Astrocyte (in vitro differentiated cells and primary cell): ENCODE measurements at regions not wholly inside any gene's neighbourhood (a gene's known extent, or its start where the extent isn't known, plus 50 kb on each side); places are given as distances from the start of the nearest gene placed in this dataset.

Experiments
- DNase-seq: peaks from one replicate; pipeline ENCODE4 v3.0.0-alpha.2; 2010; ENCODE audit warnings: low read depth
- FAIRE-seq: peaks from 2 replicates; lab custom pipeline; 2011; peaks lifted over from hg19 to GRCh38; lab: Jason Lieb, UNC
- H2AFZ ChIP-seq: 2 replicates; pipeline ENCODE4 v1.6.0; 2012; ENCODE audit warnings: low read depth, low read length, inconsistent platforms
- H3K27ac ChIP-seq: 2 replicates; pipeline ENCODE4 v1.5.1; 2011; ENCODE audit warnings: low read depth, low read length, inconsistent platforms
- H3K27me3 ChIP-seq: 2 replicates; pipeline ENCODE4 v1.6.0; 2011; ENCODE audit warnings: low read length, inconsistent platforms; ENCODE audit not compliant: insufficient read depth
- H3K36me3 ChIP-seq: 2 replicates; pipeline ENCODE4 v1.5.1; 2011; ENCODE audit warnings: low read length, inconsistent platforms; ENCODE audit not compliant: insufficient read depth
- H3K4me1 ChIP-seq: 2 replicates; pipeline ENCODE4 v1.5.1; 2011; ENCODE audit warnings: low read length, inconsistent platforms; ENCODE audit not compliant: insufficient read depth
- H3K4me2 ChIP-seq: 2 replicates; pipeline ENCODE4 v1.6.0; 2012; ENCODE audit warnings: low read length, inconsistent platforms
- H3K4me3 ChIP-seq: 2 replicates; pipeline ENCODE4 v1.5.1; 2011; ENCODE audit warnings: low read depth, mild to moderate bottlenecking, low read length, inconsistent platforms; ENCODE audit not compliant: insufficient read depth
- H3K79me2 ChIP-seq: 2 replicates; pipeline ENCODE4 v1.6.0; 2012; ENCODE audit warnings: mild to moderate bottlenecking, low read length, inconsistent platforms; ENCODE audit not compliant: insufficient read depth
- H3K9ac ChIP-seq: 2 replicates; pipeline ENCODE4 v1.6.0; 2012; ENCODE audit warnings: mild to moderate bottlenecking, low read length, inconsistent platforms
- H3K9me3 ChIP-seq: 2 replicates; pipeline ENCODE4 v1.5.1; 2012; ENCODE audit warnings: low read depth, mild to moderate bottlenecking, low read length, inconsistent platforms; ENCODE audit not compliant: insufficient read depth
- H4K20me1 ChIP-seq: 2 replicates; pipeline ENCODE4 v1.6.0; 2012; ENCODE audit warnings: low read length, inconsistent platforms; ENCODE audit not compliant: insufficient read depth
- H3K27ac Mint-ChIP-seq: one replicate; pipeline ENCODE4 v1.8.0; 2021; ENCODE audit warnings: mild to moderate bottlenecking, mixed read lengths; ENCODE audit not compliant: unreplicated experiment
- H3K27me3 Mint-ChIP-seq: one replicate; pipeline ENCODE4 v1.8.0; 2021; ENCODE audit warnings: low read depth, mixed read lengths; ENCODE audit not compliant: unreplicated experiment
- H3K36me3 Mint-ChIP-seq: one replicate; pipeline ENCODE4 v1.8.0; 2021; ENCODE audit warnings: low read depth, mixed read lengths; ENCODE audit not compliant: unreplicated experiment
- H3K4me1 Mint-ChIP-seq: one replicate; pipeline ENCODE4 v1.8.0; 2021; ENCODE audit warnings: low read depth, mixed read lengths; ENCODE audit not compliant: unreplicated experiment
- H3K4me3 Mint-ChIP-seq: one replicate; pipeline ENCODE4 v1.8.0; 2021; ENCODE audit warnings: mild to moderate bottlenecking, moderate library complexity, mixed read lengths; ENCODE audit not compliant: unreplicated experiment
- H3K9me3 Mint-ChIP-seq: one replicate; pipeline ENCODE4 v1.8.0; 2021; ENCODE audit warnings: mild to moderate bottlenecking, mixed read lengths; ENCODE audit not compliant: unreplicated experiment
- EZH2 ChIP-seq: IDR thresholded peaks from 2 replicates; pipeline ENCODE4 v1.6.1; 2012; ENCODE audit warnings: mild to moderate bottlenecking, low read length, inconsistent platforms; ENCODE audit not compliant: insufficient read depth
- TF ChIP-seq, protein P1 (sequence below): IDR thresholded peaks from 2 replicates; pipeline ENCODE4 v1.5.1; 2011; ENCODE audit warnings: low read depth, mild to moderate bottlenecking, inconsistent platforms, low read length, moderate library complexity; ENCODE audit not compliant: insufficient read depth

DNA sequence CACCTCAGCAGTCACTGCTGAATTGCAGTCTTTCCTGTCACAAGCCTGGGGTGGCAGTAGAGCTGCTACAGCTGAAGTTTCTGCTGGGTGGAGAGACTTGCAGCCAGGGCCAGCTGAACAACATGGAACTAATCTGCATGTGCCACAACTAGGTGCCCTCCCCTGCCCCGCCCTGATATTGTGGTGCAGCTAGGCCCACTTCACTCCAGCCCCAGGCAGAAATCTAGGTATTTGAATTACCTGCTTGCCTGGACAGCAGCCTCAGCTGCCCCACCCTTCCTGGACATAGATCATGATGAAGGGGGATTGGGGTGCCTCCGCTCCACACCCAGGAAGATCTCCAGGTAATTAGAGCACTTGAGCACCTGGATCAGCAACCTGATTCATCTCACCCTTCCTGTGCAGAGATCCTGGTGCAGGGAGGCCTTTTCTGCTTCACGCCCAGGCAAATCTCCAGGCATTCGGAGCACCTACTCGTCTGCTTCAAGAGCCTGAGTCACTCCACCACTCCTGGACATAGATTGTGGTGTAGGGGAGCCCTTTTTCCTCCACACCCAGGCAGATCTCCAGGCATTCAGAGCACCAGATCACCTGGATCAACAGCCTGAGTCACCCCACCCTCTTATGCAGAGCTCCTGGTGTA is 477.0 kb downstream of the SOX5 start:
- Mint-ChIP-seq H3K9me3 (peaks cover 4% of the 10 kb centered on the region), H3K36me3 (no peaks in the 10 kb centered on the region), H3K27me3 (no peaks in the 10 kb centered on the region), H3K27ac (no peak overlapping the region), H3K4me1 (no peaks in the 10 kb centered on the region), H3K4me3 (no peak overlapping the region)
- H3K4me2 ChIP-seq, result no peak overlapping the region
- H3K27me3 ChIP-seq, result no peaks in the 10 kb centered on the region
- H3K4me1 ChIP-seq, result no peaks in the 10 kb centered on the region
- no peak overlapping the region for H3K27ac ChIP-seq
- H4K20me1 ChIP-seq, result no peaks in the 10 kb centered on the region
- no peaks in the 10 kb centered on the region for H3K9me3 ChIP-seq
- H2AFZ ChIP-seq, result no peak overlapping the region
- DNase-seq (no peak), FAIRE-seq (no peak)
- H3K79me2 ChIP-seq, result no peaks in the 10 kb centered on the region
- no peak overlapping the region for H3K9ac ChIP-seq
- H3K4me3 ChIP-seq, result no peak overlapping the region
- TF ChIP-seq, protein P1, sequence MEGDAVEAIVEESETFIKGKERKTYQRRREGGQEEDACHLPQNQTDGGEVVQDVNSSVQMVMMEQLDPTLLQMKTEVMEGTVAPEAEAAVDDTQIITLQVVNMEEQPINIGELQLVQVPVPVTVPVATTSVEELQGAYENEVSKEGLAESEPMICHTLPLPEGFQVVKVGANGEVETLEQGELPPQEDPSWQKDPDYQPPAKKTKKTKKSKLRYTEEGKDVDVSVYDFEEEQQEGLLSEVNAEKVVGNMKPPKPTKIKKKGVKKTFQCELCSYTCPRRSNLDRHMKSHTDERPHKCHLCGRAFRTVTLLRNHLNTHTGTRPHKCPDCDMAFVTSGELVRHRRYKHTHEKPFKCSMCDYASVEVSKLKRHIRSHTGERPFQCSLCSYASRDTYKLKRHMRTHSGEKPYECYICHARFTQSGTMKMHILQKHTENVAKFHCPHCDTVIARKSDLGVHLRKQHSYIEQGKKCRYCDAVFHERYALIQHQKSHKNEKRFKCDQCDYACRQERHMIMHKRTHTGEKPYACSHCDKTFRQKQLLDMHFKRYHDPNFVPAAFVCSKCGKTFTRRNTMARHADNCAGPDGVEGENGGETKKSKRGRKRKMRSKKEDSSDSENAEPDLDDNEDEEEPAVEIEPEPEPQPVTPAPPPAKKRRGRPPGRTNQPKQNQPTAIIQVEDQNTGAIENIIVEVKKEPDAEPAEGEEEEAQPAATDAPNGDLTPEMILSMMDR, result no peak
- TF ChIP-seq EZH2, result no peak
- H3K36me3 ChIP-seq, result no peaks in the 10 kb centered on the region

DNA sequence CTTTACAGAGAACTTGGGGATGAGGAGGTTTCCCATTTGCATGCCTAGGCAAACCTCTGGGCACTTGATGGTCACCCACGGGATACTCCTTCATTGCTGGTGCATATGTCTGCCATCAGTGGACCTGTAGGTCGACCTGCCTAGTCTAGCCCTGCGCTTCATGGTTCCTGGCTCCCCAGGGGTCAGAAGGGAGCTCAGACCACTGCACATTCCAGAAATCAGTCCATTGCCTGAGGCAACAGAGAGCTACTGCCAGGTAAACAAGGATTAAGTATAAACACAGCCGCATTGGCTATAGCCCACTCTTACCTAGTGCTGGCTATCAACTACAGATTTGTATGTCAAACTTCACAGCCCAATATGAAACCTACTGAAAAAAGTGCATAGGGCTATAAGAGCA is 476.4 kb downstream of the SOX5 start:
- no peak overlapping the region for H3K4me3 ChIP-seq
- no peaks in the 10 kb centered on the region for H3K4me1 Mint-ChIP-seq
- FAIRE-seq (no peak), DNase-seq (no peak)
- H3K4me2 ChIP-seq, result no peak overlapping the region
- no peaks in the 10 kb centered on the region for H3K27me3 ChIP-seq
- no peaks in the 10 kb centered on the region for H3K79me2 ChIP-seq
- H3K4me3 Mint-ChIP-seq, result no peak overlapping the region
- no peaks in the 10 kb centered on the region for H3K36me3 Mint-ChIP-seq
- no peak overlapping the region for H3K9ac ChIP-seq
- H3K9me3 ChIP-seq, result no peaks in the 10 kb centered on the region
- H3K9me3 Mint-ChIP-seq, result peaks cover 4% of the 10 kb centered on the region
- no peaks in the 10 kb centered on the region for H3K36me3 ChIP-seq
- no peak overlapping the region for H3K27ac ChIP-seq
- TF ChIP-seq, protein P1, result no peak
- TF ChIP-seq EZH2, result no peak
- no peak overlapping the region for H2AFZ ChIP-seq
- H4K20me1 ChIP-seq, result no peaks in the 10 kb centered on the region
- H3K27me3 Mint-ChIP-seq, result no peaks in the 10 kb centered on the region
- no peaks in the 10 kb centered on the region for H3K4me1 ChIP-seq
- H3K27ac Mint-ChIP-seq, result no peak overlapping the region

GRCh38 chr12:23474438-23474976 is 475.0 kb downstream of the SOX5 start:
- DNase-seq (no peak), FAIRE-seq (no peak)
- no peak for TF ChIP-seq EZH2
- TF ChIP-seq, protein P1, result no peak
- no peak overlapping the region for H2AFZ ChIP-seq
- no peaks in the 10 kb centered on the region for H4K20me1 ChIP-seq
- no peak overlapping the region for H3K4me3 Mint-ChIP-seq
- H3K36me3 ChIP-seq, result no peaks in the 10 kb centered on the region
- H3K9me3 Mint-ChIP-seq, result peaks cover 1% of the 10 kb centered on the region
- H3K9ac ChIP-seq, result no peak overlapping the region
- H3K27ac Mint-ChIP-seq, result no peak overlapping the region
- H3K9me3 ChIP-seq, result no peaks in the 10 kb centered on the region
- H3K4me1 ChIP-seq, result no peaks in the 10 kb centered on the region
- no peaks in the 10 kb centered on the region for H3K27me3 Mint-ChIP-seq
- no peaks in the 10 kb centered on the region for H3K27me3 ChIP-seq
- H3K36me3 Mint-ChIP-seq, result no peaks in the 10 kb centered on the region
- no peak overlapping the region for H3K4me2 ChIP-seq
- no peaks in the 10 kb centered on the region for H3K79me2 ChIP-seq
- H3K27ac ChIP-seq, result no peak overlapping the region
- no peaks in the 10 kb centered on the region for H3K4me1 Mint-ChIP-seq
- no peak overlapping the region for H3K4me3 ChIP-seq
